H1 (cell line): ENCODE measurements at regions not wholly inside any gene's neighbourhood (a gene's known extent, or its start where the extent isn't known, plus 50 kb on each side); places are given as distances from the start of the nearest gene placed in this dataset.

Experiments
- CTCF ChIA-PET: fragments of 300-600 bp; sonication (Branson Sonifier 250); formaldehyde crosslinking; loops from one replicate; lab custom pipeline; 2021; ENCODE audit not compliant: partially characterized antibody; lab: Charles Lee
- POLR2A ChIA-PET: fragments of 300-600 bp; sonication (Branson Sonifier 250); formaldehyde crosslinking; loops from one replicate; lab custom pipeline; 2021; ENCODE audit warnings: inconsistent platforms; ENCODE audit not compliant: partially characterized antibody; lab: Charles Lee
- DNase-seq, 2 experiments: peaks; one replicate each; pipeline versions ENCODE4 v3.0.0 to v3.0.0-alpha.2; 2010 to 2022; ENCODE audit warnings: low spot score in 2 of 2, low read depth in 1 of 2, mixed read lengths in 1 of 2
- FAIRE-seq: peaks from 2 replicates; lab custom pipeline; 2011; peaks lifted over from hg19 to GRCh38; lab: Jason Lieb, UNC
- H2AFZ ChIP-seq: 2 replicates; pipeline ENCODE4 v1.8.1; 2012; ENCODE audit warnings: low read length, inconsistent platforms
- H2AK5ac ChIP-seq: 2 replicates; pipeline ENCODE4 v1.6.1; 2013; ENCODE audit warnings: low read depth, low read length
- H2BK120ac ChIP-seq: replicated peaks from 2 replicates; pipeline ENCODE3; 2013; ENCODE audit warnings: low read depth, low read length, inconsistent platforms
- H2BK12ac ChIP-seq: 2 replicates; pipeline ENCODE4 v1.6.1; 2013; ENCODE audit warnings: low read depth, low read length
- H2BK15ac ChIP-seq: 2 replicates; pipeline ENCODE4 v1.6.1; 2013; ENCODE audit warnings: low read length
- H2BK20ac ChIP-seq: 2 replicates; pipeline ENCODE4 v1.6.1; 2013; ENCODE audit warnings: low read length
- H2BK5ac ChIP-seq: 2 replicates; pipeline ENCODE4 v1.6.1; 2013; ENCODE audit warnings: low read depth, low read length
- H3K14ac ChIP-seq: 2 replicates; pipeline ENCODE4 v1.6.1; 2013; ENCODE audit warnings: inconsistent platforms; ENCODE audit not compliant: insufficient read length
- H3K18ac ChIP-seq: 2 replicates; pipeline ENCODE4 v1.6.1; 2013; ENCODE audit warnings: low read length; ENCODE audit errors: extremely low read depth
- H3K23ac ChIP-seq: 2 replicates; pipeline ENCODE4 v1.6.1; 2013; ENCODE audit warnings: inconsistent platforms; ENCODE audit not compliant: insufficient read length
- H3K23me2 ChIP-seq: 2 replicates; pipeline ENCODE4 v1.6.1; 2013; ENCODE audit warnings: low read depth, low read length
- H3K27ac ChIP-seq: 2 replicates; pipeline ENCODE4 v1.6.1; 2011; ENCODE audit warnings: low read depth, low read length, inconsistent platforms
- H3K27me3 ChIP-seq, 4 experiments: replicated peaks in 1 of 4; 1 replicate in 1 of 4; 2 replicates in 3 of 4; pipeline versions ENCODE4 v1.6.1 to v1.8.1; 2011 to 2013; ENCODE audit warnings: low read length in 3 of 4, mild to moderate bottlenecking in 3 of 4, inconsistent platforms in 2 of 4, mixed read lengths in 2 of 4, moderate library complexity in 1 of 4; ENCODE audit not compliant: control insufficient read depth in 3 of 4, insufficient read depth in 3 of 4; ENCODE audit errors: extremely low read depth in 1 of 4
- H3K36me3 ChIP-seq, 4 experiments: 2 replicates each; pipeline versions ENCODE4 v1.6.1 to v1.8.1; 2011 to 2013; ENCODE audit warnings: mild to moderate bottlenecking in 4 of 4, low read length in 3 of 4, moderate library complexity in 2 of 4, control low read depth in 1 of 4, inconsistent platforms in 1 of 4; ENCODE audit not compliant: insufficient read depth in 4 of 4, control insufficient read depth in 2 of 4
- H3K4ac ChIP-seq: replicated peaks from 2 replicates; pipeline ENCODE3; 2013; ENCODE audit warnings: low read length, low read depth, mixed read lengths, inconsistent platforms; ENCODE audit not compliant: insufficient read length
- H3K4me1 ChIP-seq, 4 experiments: replicated peaks in 1 of 4; 1 replicate in 1 of 4; 2 replicates in 3 of 4; pipeline versions ENCODE4 v1.6.1 to v1.8.1; 2011 to 2013; ENCODE audit warnings: low read length in 3 of 4, inconsistent platforms in 2 of 4, mixed read lengths in 1 of 4; ENCODE audit not compliant: insufficient read depth in 4 of 4, control insufficient read depth in 3 of 4
- H3K4me2 ChIP-seq, 2 experiments: 2 replicates each; pipeline versions ENCODE4 v1.6.1 to v1.8.1; 2011 to 2013; ENCODE audit warnings: low read depth in 2 of 2, low read length in 2 of 2, control low read depth in 1 of 2, inconsistent platforms in 1 of 2, mild to moderate bottlenecking in 1 of 2; ENCODE audit not compliant: insufficient read depth in 1 of 2
- H3K4me3 ChIP-seq, 4 experiments: fragments of 200-600, 300-600 bp in 1 of 4; sonication (generic), shearing (Covaris generic), sonication (Bioruptor Twin) in 1 of 4; 2 replicates each; pipeline versions ENCODE4 v1.5.1 to v1.8.1; 2011 to 2016; ENCODE audit warnings: low read length in 4 of 4, low read depth in 3 of 4, control low read depth in 2 of 4, inconsistent platforms in 2 of 4, mild to moderate bottlenecking in 2 of 4, mixed read lengths in 1 of 4, moderate library complexity in 1 of 4; ENCODE audit not compliant: insufficient read depth in 2 of 4; ENCODE audit errors: extremely low read depth in 1 of 4
- H3K56ac ChIP-seq: replicated peaks from 2 replicates; pipeline ENCODE3; 2013; ENCODE audit warnings: low read depth, mild to moderate bottlenecking, mixed read lengths, low read length, inconsistent platforms; ENCODE audit not compliant: insufficient read length
- H3K79me1 ChIP-seq: 2 replicates; pipeline ENCODE4 v1.6.1; 2013; ENCODE audit warnings: low read depth, low read length, control low read depth
- H3K79me2 ChIP-seq, 2 experiments: 2 replicates each; pipeline versions ENCODE4 v1.6.1 to v1.8.1; 2012 to 2013; ENCODE audit warnings: low read length in 2 of 2, mild to moderate bottlenecking in 2 of 2, inconsistent platforms in 1 of 2; ENCODE audit not compliant: insufficient read depth in 2 of 2, control insufficient read depth in 1 of 2
- H3K9ac ChIP-seq, 4 experiments: replicated peaks in 1 of 4; 1 replicate in 1 of 4; 2 replicates in 3 of 4; pipeline versions ENCODE4 v1.6.1 to v1.8.1; 2011 to 2013; ENCODE audit warnings: low read depth in 3 of 4, low read length in 3 of 4, control low read depth in 2 of 4, mild to moderate bottlenecking in 2 of 4, moderate library complexity in 2 of 4, inconsistent platforms in 1 of 4; ENCODE audit errors: extremely low read depth in 1 of 4
- H3K9me3 ChIP-seq, 2 experiments: 2 replicates each; pipeline versions ENCODE4 v1.6.1 to v1.8.1; 2012 to 2013; ENCODE audit warnings: mild to moderate bottlenecking in 2 of 2, moderate library complexity in 2 of 2, control low read depth in 1 of 2, inconsistent platforms in 1 of 2, low read depth in 1 of 2, low read length in 1 of 2, mixed read lengths in 1 of 2; ENCODE audit not compliant: insufficient read depth in 2 of 2
- H4K20me1 ChIP-seq, 2 experiments: replicated peaks in 1 of 2; 2 replicates each; pipeline versions ENCODE3 to v1.8.1; 2011 to 2013; ENCODE audit warnings: inconsistent platforms in 2 of 2, low read length in 2 of 2, mild to moderate bottlenecking in 1 of 2; ENCODE audit not compliant: insufficient read depth in 2 of 2, control insufficient read depth in 1 of 2
- H4K5ac ChIP-seq: 2 replicates; pipeline ENCODE4 v1.6.1; 2013; ENCODE audit warnings: low read length, low read depth, mixed read lengths, inconsistent platforms; ENCODE audit not compliant: insufficient read length
- H4K8ac ChIP-seq: 2 replicates; pipeline ENCODE4 v1.8.0; 2013; ENCODE audit warnings: mild to moderate bottlenecking, moderate library complexity, low read length, inconsistent platforms; ENCODE audit not compliant: insufficient read depth; ENCODE audit errors: extremely low read depth
- H4K91ac ChIP-seq: replicated peaks from 2 replicates; pipeline ENCODE3; 2013; ENCODE audit warnings: low read length, mixed read lengths, inconsistent platforms; ENCODE audit not compliant: insufficient read length
- RBBP5 ChIP-seq: IDR thresholded peaks from 2 replicates; pipeline ENCODE4 v1.7.1; 2012; ENCODE audit warnings: low read depth, mild to moderate bottlenecking, inconsistent platforms, low read length, moderate library complexity, borderline replicate concordance
- WGBS, 2 experiments: shearing (Covaris generic) in 1 of 2; methylation state at CpG; one replicate each; pipeline versions ENCODE4 v1.1.6 to v1.1.7; 2013 to 2015; ENCODE audit warnings: low lambda C conversion rate in 2 of 2, mixed read lengths in 2 of 2, inconsistent platforms in 1 of 2, low coverage in 1 of 2, missing lambda C conversion rate in 1 of 2; ENCODE audit not compliant: insufficient replicate concordance in 2 of 2, insufficient coverage in 1 of 2, insufficient read length in 1 of 2; ENCODE audit errors: extremely low coverage in 1 of 2, missing lambda C conversion rate in 1 of 2; 5-methylcytosine and 5-hydroxymethylcytosine counted together

DNA sequence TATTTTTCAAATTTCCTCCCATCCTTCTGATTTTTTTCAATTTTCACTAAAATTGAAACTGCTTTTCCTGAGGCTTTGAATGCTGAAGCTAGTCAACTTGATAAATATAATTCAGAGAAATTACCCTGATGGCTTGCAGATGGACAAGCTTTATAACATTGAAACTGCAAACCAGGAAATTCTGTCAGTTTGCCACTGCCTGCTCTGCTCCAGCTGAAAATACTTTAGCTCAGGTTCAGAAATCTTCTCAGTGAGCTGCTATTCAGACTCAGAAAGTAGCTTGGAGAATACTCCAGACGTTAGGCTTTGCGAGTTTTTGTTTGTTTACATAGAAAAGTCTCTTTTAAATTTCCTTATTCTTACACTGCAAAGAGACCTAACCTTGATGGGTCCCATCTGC is 1574.7 kb downstream of the STIM2 start:
- no peak overlapping the region for H3K14ac ChIP-seq
- no peaks in the 10 kb centered on the region for H3K36me3 ChIP-seq
- no peak overlapping the region for H2BK5ac ChIP-seq
- no peaks in the 10 kb centered on the region for H3K79me2 ChIP-seq
- 39% methylated on average over 2 of the region's 2 CpGs; no CpG with 5 or more reads in 1 of the 2 experiments for WGBS, 2 experiments
- H3K4me2 ChIP-seq = no peak overlapping the region
- no peak overlapping the region for H4K8ac ChIP-seq
- no peak overlapping the region for H4K91ac ChIP-seq
- H3K27ac ChIP-seq = no peak overlapping the region
- peak overlapping the region; percentile 68 for H2AFZ ChIP-seq
- no peak overlapping the region for H2BK15ac ChIP-seq
- POLR2A ChIA-PET = no interaction called here
- peaks cover 0 to 10% (median 4%) of the 10 kb centered on the region in 4 experiments; a peak in 3 of 7 replicates for H3K4me1 ChIP-seq
- no peak for TF ChIP-seq RBBP5
- FAIRE-seq (no peak), DNase-seq (no peak)
- H3K56ac ChIP-seq = no peak overlapping the region
- H3K9me3 ChIP-seq = no peaks in the 10 kb centered on the region
- no peak overlapping the region for H3K18ac ChIP-seq
- H4K5ac ChIP-seq = no peak overlapping the region
- no peaks in the 10 kb centered on the region for H3K23me2 ChIP-seq
- CTCF ChIA-PET = interaction anchor here (0.7 kb wide), 1 partner anchor 200 kb away, joined by 3 read pairs; no protein-coding TSS in a partner anchor
- no peaks in the 10 kb centered on the region for H3K27me3 ChIP-seq
- no peak overlapping the region for H3K23ac ChIP-seq
- no peak overlapping the region for H3K9ac ChIP-seq
- H3K4ac ChIP-seq = no peak overlapping the region
- no peak overlapping the region for H2BK12ac ChIP-seq
- H3K79me1 ChIP-seq = no peaks in the 10 kb centered on the region
- H4K20me1 ChIP-seq = no peaks in the 10 kb centered on the region
- no peak overlapping the region for H2AK5ac ChIP-seq
- no peak overlapping the region for H3K4me3 ChIP-seq
- no peak overlapping the region for H2BK120ac ChIP-seq
- H2BK20ac ChIP-seq = no peak overlapping the region
